Activated CD4-positive, alpha-beta T cell treated with anti-CD3 and anti-CD28 coated beads for 48 hours (primary cell): ENCODE measurements at regions not wholly inside any gene's neighbourhood (a gene's known extent, or its start where the extent isn't known, plus 50 kb on each side); places are given as distances from the start of the nearest gene placed in this dataset.

Experiments used
- DNase-seq: peaks from one replicate; pipeline ENCODE4 v3.0.0-alpha.2; 2020

DNA sequence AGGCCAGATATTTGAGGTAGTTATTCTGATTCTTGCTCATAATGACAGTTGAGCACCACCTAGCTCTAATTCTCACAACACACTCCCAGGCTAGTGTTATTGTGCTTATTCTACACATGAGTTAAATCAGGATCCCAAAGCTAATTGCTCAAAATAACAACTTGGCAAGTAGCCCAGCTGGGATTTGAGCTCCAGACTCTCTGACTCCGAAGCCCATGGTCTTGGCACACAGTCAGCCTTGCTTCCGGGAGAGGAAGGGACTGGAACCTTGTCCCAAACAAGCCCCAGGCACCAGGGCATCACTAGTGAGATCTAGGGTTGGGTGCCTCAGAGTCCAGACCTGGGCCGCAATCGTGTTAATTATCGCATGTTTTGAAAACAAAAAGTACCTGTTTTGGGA, 101.4 kb downstream of the GPAM start:
- no peak for DNase-seq

DNA sequence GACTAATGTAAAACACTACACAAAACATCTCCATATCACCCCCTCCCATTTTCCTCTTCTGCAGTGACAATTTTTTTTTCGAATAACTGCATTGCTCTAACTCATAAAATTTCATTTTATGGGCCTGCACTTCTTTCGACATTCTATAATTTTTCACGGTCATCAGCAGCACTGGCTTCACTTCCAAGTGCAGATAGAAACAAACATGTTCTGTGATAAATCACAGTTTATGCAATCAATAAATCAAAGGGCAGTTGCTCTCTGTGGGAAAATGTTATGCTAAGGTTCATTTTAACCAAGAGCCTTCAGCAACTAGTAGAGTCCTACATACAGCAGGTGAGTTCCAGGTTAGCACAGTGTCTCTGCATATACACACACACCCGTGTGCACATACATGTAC, 100.1 kb downstream of the GPAM start:
- no peak for DNase-seq

DNA sequence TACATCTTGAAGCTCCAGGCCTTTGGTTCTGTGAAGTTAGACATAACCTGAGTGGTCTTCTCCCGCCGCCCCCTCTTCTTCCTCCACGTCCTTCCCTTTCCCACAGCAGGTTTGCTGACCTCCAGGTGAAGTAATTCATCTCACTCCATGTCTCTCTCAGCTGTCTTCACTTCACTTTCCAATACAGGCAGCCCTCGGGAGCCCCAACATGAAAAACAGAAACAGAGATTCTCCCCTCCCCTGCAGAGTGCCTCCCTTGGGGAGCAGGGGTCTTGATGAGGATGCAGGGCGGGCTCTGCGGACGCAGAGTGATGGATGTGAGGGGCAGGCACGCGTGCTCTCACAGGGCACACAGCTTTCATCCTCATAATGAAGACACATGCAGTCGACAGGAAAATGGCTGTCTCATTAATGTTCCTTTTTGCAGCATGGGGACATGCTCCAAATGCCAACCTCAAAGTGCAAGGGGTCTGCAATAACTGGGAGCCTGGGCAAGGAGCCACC, 95.6 kb downstream of the GPAM start:
- DNase-seq: no peak

DNA sequence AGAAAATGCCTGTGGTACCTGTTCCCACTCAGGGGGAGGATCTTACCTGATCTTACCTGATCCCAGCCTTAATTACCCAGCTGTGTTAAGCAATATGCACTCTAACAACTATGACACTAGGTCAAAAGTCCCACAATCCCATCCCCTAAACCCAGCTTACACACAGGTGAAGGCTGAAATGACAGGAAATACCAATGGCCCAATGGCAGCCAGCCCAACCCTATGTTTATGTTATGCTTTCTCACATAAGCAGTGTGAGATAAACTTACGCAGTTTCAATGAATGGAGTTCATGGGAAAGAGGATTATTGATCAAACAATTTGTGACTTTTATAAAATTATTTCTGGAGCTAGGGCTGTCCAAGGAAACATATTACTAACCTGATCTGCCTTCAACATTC, 91.9 kb downstream of the GPAM start:
- no peak for DNase-seq

DNA sequence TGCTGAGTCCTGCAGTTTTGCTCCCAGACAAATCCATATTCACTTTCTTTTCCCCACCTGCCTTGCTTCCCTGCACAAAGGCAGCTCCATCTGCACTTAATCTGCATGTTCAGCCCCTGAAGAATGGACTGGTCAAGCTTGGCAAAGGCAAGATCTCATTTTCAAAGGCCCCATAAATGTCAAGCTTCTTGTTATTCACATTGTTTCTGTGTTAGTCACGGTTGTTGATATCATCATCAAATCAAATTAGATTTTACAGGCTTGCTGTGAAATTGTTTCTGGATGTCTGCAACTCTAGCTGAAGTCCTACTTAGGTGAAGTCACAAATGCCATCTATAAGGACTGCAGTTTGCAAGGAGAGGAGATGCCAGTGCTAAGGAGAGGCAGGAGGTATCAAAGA, 91.0 kb downstream of the GPAM start:
- no peak for DNase-seq

DNA sequence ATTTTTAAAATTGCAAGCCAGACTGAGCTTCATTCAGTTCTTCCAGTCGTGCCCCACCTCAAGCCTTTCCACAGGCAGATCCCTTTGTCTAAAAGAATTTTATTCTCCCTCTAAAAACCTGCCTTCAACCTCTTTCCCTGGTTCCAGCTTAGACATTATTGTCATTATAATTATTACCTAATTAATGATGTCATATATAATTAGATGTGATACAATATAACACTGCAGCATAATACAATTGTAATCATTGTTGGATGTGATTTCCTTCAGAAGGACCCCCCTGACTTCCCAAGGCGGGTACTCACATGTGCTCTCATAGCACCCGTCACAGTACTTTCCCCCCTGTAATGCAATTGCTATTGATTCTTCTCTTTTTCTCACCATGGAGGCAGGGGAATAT, 88.6 kb downstream of the GPAM start:
- no peak for DNase-seq

DNA sequence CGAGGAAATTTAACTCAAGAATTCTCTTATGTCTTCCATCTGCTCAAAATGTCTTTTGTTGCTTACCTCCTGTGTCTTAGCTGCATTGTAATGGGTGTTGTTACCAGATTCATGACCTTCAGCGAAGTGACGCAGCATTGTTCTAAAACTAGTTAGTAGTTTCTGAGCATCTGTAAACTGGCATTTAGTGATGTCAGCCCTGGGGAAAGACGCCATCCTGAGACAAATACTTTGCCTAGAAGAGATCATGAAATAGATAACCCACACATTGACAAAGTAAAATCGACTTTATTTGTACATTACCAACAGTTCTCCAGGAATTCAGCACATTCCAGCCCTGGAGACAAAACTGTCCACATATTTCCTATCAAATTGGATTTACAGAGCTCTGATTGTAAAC, 87.8 kb downstream of the GPAM start:
- no peak for DNase-seq

DNA sequence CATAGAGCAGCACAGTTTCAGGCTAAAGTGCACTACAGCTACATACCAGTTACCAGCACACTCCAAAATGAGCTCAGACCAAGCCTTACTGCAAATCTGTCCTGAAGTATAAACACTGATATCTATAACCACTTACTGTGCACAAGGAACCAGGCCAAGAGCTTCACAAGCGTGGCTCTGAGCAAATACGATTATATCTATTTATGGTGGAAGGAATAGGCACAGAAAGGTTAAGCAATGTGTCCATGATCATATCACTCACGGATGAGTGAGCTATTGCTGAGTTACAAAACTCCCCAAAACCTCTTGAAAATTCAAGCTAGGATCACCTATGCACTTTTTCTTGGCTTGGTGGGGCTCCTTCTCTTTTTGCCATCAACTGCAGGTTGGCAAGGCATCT, 84.9 kb downstream of the GPAM start:
- DNase-seq: no peak
